K562 (cell line): ENCODE measurements at regions not wholly inside any gene's neighbourhood (a gene's known extent, or its start where the extent isn't known, plus 50 kb on each side); places are given as distances from the start of the nearest gene placed in this dataset.

Source experiments
- ATAC-seq: fragments of 200-7000 bp; cut with Tn5 transposase; 3 replicates; pipeline ENCODE4 v1.9.1; 2020; ENCODE audit warnings: moderate library complexity
- BruUV-seq: library from RNA; stranded (reverse); fragments of 400-500 nt; replicated peaks from 2 replicates; lab custom pipeline; 2021; lab: Mats Ljungman, UMichigan
- CTCF ChIA-PET: fragments of 300-600 bp; formaldehyde crosslinking; extraction: SDS; loops from one replicate; lab custom pipeline; 2021; ENCODE audit warnings: low intra/inter-chr PET ratio; lab: Yijun Ruan, JAX
- POLR2A ChIA-PET: fragments of 300-600, 350-650 bp; sonication (Branson Sonifier 250); formaldehyde crosslinking; extraction: SDS; loops from one replicate; lab custom pipeline; 2021; ENCODE audit warnings: antibody characterized with exemption, inconsistent platforms; lab: Yijun Ruan, JAX
- DNase-seq, 4 experiments: peaks; one replicate each; pipeline versions ENCODE4 v3.0.0 to v3.0.0-alpha.2; 2011 to 2018; ENCODE audit warnings: low spot score in 3 of 4, mixed read lengths in 3 of 4; ENCODE audit errors: extremely low read depth in 1 of 4
- FAIRE-seq: peaks from 2 replicates; lab custom pipeline; 2011; peaks lifted over from hg19 to GRCh38; lab: Jason Lieb, UNC
- H2AFZ ChIP-seq: 2 replicates; pipeline ENCODE4 v1.6.0; 2011; ENCODE audit warnings: low read depth, low read length, control low read depth, inconsistent platforms
- H3K27ac ChIP-seq: fragments of 200-600 bp; 3 replicates; pipeline ENCODE4 v1.8.0; 2011; ENCODE audit warnings: low read depth, mild to moderate bottlenecking, control low read depth, inconsistent platforms, low read length, moderate library complexity, mixed read lengths; ENCODE audit errors: extremely low read depth
- H3K27me3 ChIP-seq, 2 experiments: fragments of 300-600 bp in 1 of 2; 2 replicates in 1 of 2; 3 replicates in 1 of 2; pipeline versions ENCODE4 v1.6.0 to v1.8.0; 2011; ENCODE audit warnings: inconsistent platforms in 2 of 2, low read length in 2 of 2, mild to moderate bottlenecking in 1 of 2, mixed read lengths in 1 of 2, moderate library complexity in 1 of 2; ENCODE audit not compliant: control insufficient read depth in 2 of 2, insufficient read depth in 2 of 2
- H3K36me3 ChIP-seq: fragments of 300-600 bp; 3 replicates; pipeline ENCODE4 v1.8.0; 2011; ENCODE audit warnings: mild to moderate bottlenecking, low read length, inconsistent platforms; ENCODE audit not compliant: control insufficient read depth, insufficient read depth
- H3K4me1 ChIP-seq, 2 experiments: fragments of 200-600 bp in 1 of 2; replicated peaks in 1 of 2; 2 replicates in 1 of 2; 3 replicates in 1 of 2; pipeline versions ENCODE4 v1.5.1 to v1.8.0; 2011; ENCODE audit warnings: inconsistent platforms in 2 of 2, low read length in 2 of 2, mild to moderate bottlenecking in 1 of 2, mixed read lengths in 1 of 2, moderate library complexity in 1 of 2; ENCODE audit not compliant: control insufficient read depth in 2 of 2, insufficient read depth in 2 of 2
- H3K4me2 ChIP-seq: 2 replicates; pipeline ENCODE4 v1.6.1; 2011; ENCODE audit warnings: low read length, control low read depth, inconsistent platforms, mixed read lengths; ENCODE audit not compliant: insufficient read depth
- H3K4me3 ChIP-seq: fragments of 200-600 bp; sonication (generic), shearing (Covaris generic); 2 replicates; pipeline ENCODE4 v1.5.1; 2016; ENCODE audit warnings: control low read depth, inconsistent platforms
- H3K79me2 ChIP-seq: fragments of 200-600 bp; 3 replicates; pipeline ENCODE4 v1.8.0; 2011; ENCODE audit warnings: low read length, inconsistent platforms; ENCODE audit not compliant: control insufficient read depth, insufficient read depth
- H3K9ac ChIP-seq, 2 experiments: 2 replicates each; pipeline versions ENCODE4 v1.6.0 to v1.6.1; 2011; ENCODE audit warnings: low read depth in 2 of 2, low read length in 2 of 2, control low read depth in 1 of 2, inconsistent platforms in 1 of 2, mild to moderate bottlenecking in 1 of 2, mixed read lengths in 1 of 2; ENCODE audit not compliant: insufficient read depth in 1 of 2
- H3K9me1 ChIP-seq: one replicate; pipeline ENCODE4 v1.6.0; 2011; ENCODE audit warnings: inconsistent platforms, mild to moderate bottlenecking, low read length, moderate library complexity; ENCODE audit not compliant: control insufficient read depth, insufficient read depth
- H3K9me3 ChIP-seq: replicated peaks from 2 replicates; pipeline ENCODE4 v1.5.1; 2011; ENCODE audit warnings: low read depth, low read length, inconsistent platforms; ENCODE audit not compliant: control insufficient read depth, insufficient read depth
- H4K20me1 ChIP-seq: replicated peaks from 2 replicates; pipeline ENCODE4 v1.6.1; 2011; ENCODE audit warnings: low read length, inconsistent platforms, mixed read lengths; ENCODE audit not compliant: control insufficient read depth, insufficient read depth
- EWSR1 ChIP-seq: fragments of 450-650 bp; IDR thresholded peaks from 2 replicates; pipeline ENCODE4 v1.6.1; 2018; ENCODE audit warnings: borderline replicate concordance, mild to moderate bottlenecking, low read depth, moderate library complexity; ENCODE audit not compliant: partially characterized antibody
- HMG20A ChIP-seq: fragments of 450-650 bp; formaldehyde crosslinking; conservative IDR thresholded peaks from 2 replicates; pipeline ENCODE4 v1.4.0; 2020; ENCODE audit warnings: mild to moderate bottlenecking, mixed read lengths
- HNRNPL ChIP-seq: fragments of 200-400 bp; formaldehyde crosslinking; IDR thresholded peaks from 2 replicates; pipeline ENCODE4 v1.6.1; 2017; ENCODE audit warnings: low read depth, mild to moderate bottlenecking, low read length
- NCOA2 ChIP-seq, 2 experiments: fragments of 450-650 bp; IDR thresholded peaks; 2 replicates each; pipeline ENCODE4 v1.6.1; 2018; ENCODE audit warnings: mild to moderate bottlenecking in 2 of 2, moderate library complexity in 1 of 2; ENCODE audit not compliant: partially characterized antibody in 2 of 2
- NCOA4 ChIP-seq: fragments of 450-650 bp; IDR thresholded peaks from 2 replicates; pipeline ENCODE4 v1.6.1; 2018; ENCODE audit warnings: mild to moderate bottlenecking; ENCODE audit not compliant: partially characterized antibody
- PTRF ChIP-seq: fragments of 450-650 bp; IDR thresholded peaks from 2 replicates; pipeline ENCODE4 v1.6.1; 2016; ENCODE audit warnings: mild to moderate bottlenecking, missing genetic modification characterization, missing compliant biosample characterization
- RCOR1 ChIP-seq, 2 experiments: IDR thresholded peaks; 2 replicates each; pipeline ENCODE4 v1.6.1; 2012; ENCODE audit warnings: low read depth in 2 of 2, low read length in 2 of 2, borderline replicate concordance in 1 of 2, improper control_type of control experiment in 1 of 2
- ZFP91 ChIP-seq: sonication (generic); formaldehyde crosslinking; IDR thresholded peaks from 2 replicates; pipeline ENCODE4 v1.8.0; 2022; ENCODE audit warnings: mild to moderate bottlenecking, missing genetic modification reagents
- ZNF134 ChIP-seq: fragments of 250-450 bp; sonication (Bioruptor Pico); conservative IDR thresholded peaks from 2 replicates; pipeline ENCODE4 v1.4.0; 2020
- ZNF175 ChIP-seq: fragments of 200-800 bp; sonication (Bioruptor generic); IDR thresholded peaks from 2 replicates; pipeline ENCODE4 v1.6.1; 2016; ENCODE audit warnings: low read depth, mild to moderate bottlenecking, missing genetic modification characterization, missing compliant biosample characterization
- ZNF263 ChIP-seq: sonication (generic); formaldehyde crosslinking; IDR thresholded peaks from 2 replicates; pipeline ENCODE4 v1.8.0; 2022; ENCODE audit warnings: mild to moderate bottlenecking, missing genetic modification reagents, borderline replicate concordance
- WGBS: fragments of 100-300 bp; shearing (Covaris generic); methylation state at CpG from one replicate; pipeline ENCODE4 v1.1.6; 2016; ENCODE audit warnings: low coverage, mixed read lengths; ENCODE audit not compliant: insufficient coverage; ENCODE audit errors: missing lambda C conversion rate; 5-methylcytosine and 5-hydroxymethylcytosine counted together
- in situ Hi-C: fragments of 300-500 bp; cut with MboI; formaldehyde crosslinking; loops from 4 replicates; pipeline ENCODE4 v1.15.0; 2018; ENCODE audit warnings: inconsistent platforms, mixed read lengths
- intact Hi-C: fragments of 100-400 bp; cut with micrococcal nuclease; formaldehyde crosslinking; loops from 2 replicates; pipeline ENCODE4 v1.14.2; 2022
- TF ChIP-seq, protein P1 (sequence below): sonication (generic); formaldehyde crosslinking; IDR thresholded peaks from 2 replicates; pipeline ENCODE4 v1.8.1; 2023; ENCODE audit warnings: mild to moderate bottlenecking, missing genetic modification reagents
- TF ChIP-seq, protein P2 (sequence below): fragments of 250-450 bp; sonication (Bioruptor Pico); IDR thresholded peaks from 2 replicates; pipeline ENCODE4 v1.5.0; 2020; ENCODE audit warnings: mild to moderate bottlenecking
- TF ChIP-seq, protein P3 (sequence below): sonication (generic); formaldehyde crosslinking; IDR thresholded peaks from 2 replicates; pipeline ENCODE4 v1.8.1; 2023; ENCODE audit warnings: mild to moderate bottlenecking, missing genetic modification reagents

DNA sequence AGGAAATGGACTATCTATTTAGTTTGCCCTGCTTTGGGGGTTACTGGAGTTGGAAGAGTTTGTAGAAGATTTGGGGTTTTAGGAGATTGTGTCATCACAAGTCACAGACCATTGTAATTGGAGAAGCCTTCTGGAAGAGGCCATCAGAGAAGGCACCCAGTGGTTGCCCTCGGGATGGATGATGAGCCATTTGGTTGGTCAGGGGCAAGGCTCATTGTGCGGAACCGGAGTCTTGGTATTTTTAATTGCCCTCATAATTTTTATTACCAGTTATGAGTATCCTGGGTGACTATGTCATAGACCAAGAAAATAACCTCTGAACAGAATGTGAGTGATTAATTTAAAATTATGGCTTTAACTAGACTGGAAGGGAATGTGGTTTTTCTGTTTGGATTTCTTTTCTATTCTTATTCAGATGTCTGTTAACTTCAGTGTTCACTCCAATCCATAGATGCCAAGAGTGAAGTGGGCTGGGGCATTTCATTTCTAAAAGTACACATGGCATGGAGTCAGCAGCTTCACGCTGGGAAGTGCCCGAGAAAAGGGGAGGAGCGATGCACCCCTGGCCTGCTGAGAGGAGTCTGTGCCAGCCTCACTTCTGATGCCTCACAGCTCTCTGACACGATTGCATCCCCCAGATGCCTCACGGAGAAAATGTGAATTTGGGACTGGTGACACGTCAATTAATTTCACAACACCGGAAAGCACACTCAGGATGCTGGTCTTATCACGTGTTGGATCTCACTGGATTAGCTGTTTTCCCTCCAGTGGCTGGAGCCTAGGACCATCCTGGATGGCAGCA, 225.6 kb upstream of the IGFBP3 start:
- no TSS peak for BruUV-seq
- Histone ChIP-seq H2AFZ (no peak overlapping the region), H3K9me3 (no peaks in the 10 kb centered on the region), H4K20me1 (no peaks in the 10 kb centered on the region), H3K36me3 (no peaks in the 10 kb centered on the region), H3K4me2 (no peak overlapping the region), H3K27me3 (no peaks in the 10 kb centered on the region), H3K9ac (no peak overlapping the region), H3K4me1 (no peaks in the 10 kb centered on the region), H3K79me2 (no peaks in the 10 kb centered on the region), H3K4me3 (no peak overlapping the region), H3K9me1 (no peaks in the 10 kb centered on the region), H3K27ac (no peak overlapping the region)
- ATAC-seq: no peak
- ChIA-PET POLR2A (no interaction called here), CTCF (no interaction called here)
- no peak for DNase-seq
- intact Hi-C loops (no loop called here), in situ Hi-C loops (no loop called here)
- FAIRE-seq: no peak
- WGBS: 2% methylated on average over 11 of the region's 11 CpGs
- TF ChIP-seq RCOR1 (IDR thresholded peaks at IDR 0.05; ENCODE audit: borderline replicate concordance in 1 of 2, low read depth in 2 of 2, low read length in 2 of 2): no peak
- no peak for TF ChIP-seq EWSR1
- no peak for TF ChIP-seq NCOA2 (IDR thresholded peaks at IDR 0.05; ENCODE audit: partially characterized antibody in 2 of 2)
- TF ChIP-seq ZNF263 (CRISPR knock-in tag): no peak
- no peak for TF ChIP-seq ZNF175
- TF ChIP-seq, protein P1, sequence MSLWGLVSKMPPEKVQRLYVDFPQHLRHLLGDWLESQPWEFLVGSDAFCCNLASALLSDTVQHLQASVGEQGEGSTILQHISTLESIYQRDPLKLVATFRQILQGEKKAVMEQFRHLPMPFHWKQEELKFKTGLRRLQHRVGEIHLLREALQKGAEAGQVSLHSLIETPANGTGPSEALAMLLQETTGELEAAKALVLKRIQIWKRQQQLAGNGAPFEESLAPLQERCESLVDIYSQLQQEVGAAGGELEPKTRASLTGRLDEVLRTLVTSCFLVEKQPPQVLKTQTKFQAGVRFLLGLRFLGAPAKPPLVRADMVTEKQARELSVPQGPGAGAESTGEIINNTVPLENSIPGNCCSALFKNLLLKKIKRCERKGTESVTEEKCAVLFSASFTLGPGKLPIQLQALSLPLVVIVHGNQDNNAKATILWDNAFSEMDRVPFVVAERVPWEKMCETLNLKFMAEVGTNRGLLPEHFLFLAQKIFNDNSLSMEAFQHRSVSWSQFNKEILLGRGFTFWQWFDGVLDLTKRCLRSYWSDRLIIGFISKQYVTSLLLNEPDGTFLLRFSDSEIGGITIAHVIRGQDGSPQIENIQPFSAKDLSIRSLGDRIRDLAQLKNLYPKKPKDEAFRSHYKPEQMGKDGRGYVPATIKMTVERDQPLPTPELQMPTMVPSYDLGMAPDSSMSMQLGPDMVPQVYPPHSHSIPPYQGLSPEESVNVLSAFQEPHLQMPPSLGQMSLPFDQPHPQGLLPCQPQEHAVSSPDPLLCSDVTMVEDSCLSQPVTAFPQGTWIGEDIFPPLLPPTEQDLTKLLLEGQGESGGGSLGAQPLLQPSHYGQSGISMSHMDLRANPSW (CRISPR knock-in tag): no peak
- TF ChIP-seq, protein P2, sequence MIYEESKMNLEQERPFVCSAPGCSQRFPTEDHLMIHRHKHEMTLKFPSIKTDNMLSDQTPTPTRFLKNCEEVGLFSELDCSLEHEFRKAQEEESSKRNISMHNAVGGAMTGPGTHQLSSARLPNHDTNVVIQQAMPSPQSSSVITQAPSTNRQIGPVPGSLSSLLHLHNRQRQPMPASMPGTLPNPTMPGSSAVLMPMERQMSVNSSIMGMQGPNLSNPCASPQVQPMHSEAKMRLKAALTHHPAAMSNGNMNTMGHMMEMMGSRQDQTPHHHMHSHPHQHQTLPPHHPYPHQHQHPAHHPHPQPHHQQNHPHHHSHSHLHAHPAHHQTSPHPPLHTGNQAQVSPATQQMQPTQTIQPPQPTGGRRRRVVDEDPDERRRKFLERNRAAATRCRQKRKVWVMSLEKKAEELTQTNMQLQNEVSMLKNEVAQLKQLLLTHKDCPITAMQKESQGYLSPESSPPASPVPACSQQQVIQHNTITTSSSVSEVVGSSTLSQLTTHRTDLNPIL (CRISPR knock-in tag): no peak
- no peak for TF ChIP-seq HMG20A (CRISPR knock-in tag)
- no peak for TF ChIP-seq ZNF134 (CRISPR knock-in tag)
- TF ChIP-seq PTRF (tag): no peak
- TF ChIP-seq ZFP91 (CRISPR knock-in tag): no peak
- TF ChIP-seq NCOA4: no peak
- TF ChIP-seq, protein P3, sequence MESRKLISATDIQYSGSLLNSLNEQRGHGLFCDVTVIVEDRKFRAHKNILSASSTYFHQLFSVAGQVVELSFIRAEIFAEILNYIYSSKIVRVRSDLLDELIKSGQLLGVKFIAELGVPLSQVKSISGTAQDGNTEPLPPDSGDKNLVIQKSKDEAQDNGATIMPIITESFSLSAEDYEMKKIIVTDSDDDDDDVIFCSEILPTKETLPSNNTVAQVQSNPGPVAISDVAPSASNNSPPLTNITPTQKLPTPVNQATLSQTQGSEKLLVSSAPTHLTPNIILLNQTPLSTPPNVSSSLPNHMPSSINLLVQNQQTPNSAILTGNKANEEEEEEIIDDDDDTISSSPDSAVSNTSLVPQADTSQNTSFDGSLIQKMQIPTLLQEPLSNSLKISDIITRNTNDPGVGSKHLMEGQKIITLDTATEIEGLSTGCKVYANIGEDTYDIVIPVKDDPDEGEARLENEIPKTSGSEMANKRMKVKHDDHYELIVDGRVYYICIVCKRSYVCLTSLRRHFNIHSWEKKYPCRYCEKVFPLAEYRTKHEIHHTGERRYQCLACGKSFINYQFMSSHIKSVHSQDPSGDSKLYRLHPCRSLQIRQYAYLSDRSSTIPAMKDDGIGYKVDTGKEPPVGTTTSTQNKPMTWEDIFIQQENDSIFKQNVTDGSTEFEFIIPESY (CRISPR knock-in tag): no peak
- TF ChIP-seq HNRNPL: no peak
